Thyroid gland (tissue), 4 donors: ENCODE measurements at regions not wholly inside any gene's neighbourhood (a gene's known extent, or its start where the extent isn't known, plus 50 kb on each side); places are given as distances from the start of the nearest gene placed in this dataset.

Experiments used
- DNase-seq, 2 donors: peaks; one replicate each; pipeline ENCODE4 v3.0.0-alpha.2; 2019
- H3K27ac ChIP-seq, 3 donors: fragments of 200-600 bp; sonication (generic); 1 replicate in 2 of 3; 2 replicates in 1 of 3; pipeline ENCODE4 v1.5.1; 2016 to 2019; ENCODE audit warnings: mild to moderate bottlenecking in 1 of 3, moderate library complexity in 1 of 3
- H3K27me3 ChIP-seq: fragments of 200-600 bp; sonication (generic); one replicate; pipeline ENCODE4 v1.5.1; 2019
- H3K36me3 ChIP-seq, 2 donors: fragments of 200-600 bp; sonication (generic); one replicate each; pipeline ENCODE4 v1.5.1; 2016 to 2019
- H3K4me1 ChIP-seq, 2 donors: fragments of 200-600 bp; sonication (generic); one replicate each; pipeline ENCODE4 v1.5.1; 2017 to 2019
- H3K4me3 ChIP-seq, 3 donors: fragments of 200-600 bp; sonication (generic); replicated peaks in 1 of 3; 1 replicate in 2 of 3; 2 replicates in 1 of 3; pipeline ENCODE4 v1.5.1; 2016; ENCODE audit warnings: mild to moderate bottlenecking in 1 of 3
- H3K9me3 ChIP-seq: fragments of 200-600 bp; sonication (generic); one replicate; pipeline ENCODE4 v1.5.1; 2017
- POLR2A ChIP-seq, 2 donors: fragments of 450-650 bp; IDR thresholded peaks; one replicate each; pipeline ENCODE4 v1.6.1; 2017; ENCODE audit warnings: antibody characterized with exemption in 2 of 2, mild to moderate bottlenecking in 2 of 2, moderate library complexity in 1 of 2
- WGBS, 2 donors: methylation state at CpG; one replicate each; pipeline ENCODE4 v1.1.5; 2017; 5-methylcytosine and 5-hydroxymethylcytosine counted together
- intact Hi-C: fragments of 100-400 bp; cut with DNase I; formaldehyde crosslinking; loops from one replicate; pipeline ENCODE4 v1.15.1; 2023
- TF ChIP-seq, protein P1 (sequence below), 6 experiments: fragments of 200-600 bp in 3 of 6; fragments of 450-650 bp in 3 of 6; sonication (generic) in 3 of 6; IDR thresholded peaks; one replicate each; pipeline ENCODE4 v1.5.1; 2016 to 2019; ENCODE audit warnings: antibody characterized with exemption in 6 of 6, mild to moderate bottlenecking in 2 of 6, inconsistent platforms in 1 of 6, moderate library complexity in 1 of 6

DNA sequence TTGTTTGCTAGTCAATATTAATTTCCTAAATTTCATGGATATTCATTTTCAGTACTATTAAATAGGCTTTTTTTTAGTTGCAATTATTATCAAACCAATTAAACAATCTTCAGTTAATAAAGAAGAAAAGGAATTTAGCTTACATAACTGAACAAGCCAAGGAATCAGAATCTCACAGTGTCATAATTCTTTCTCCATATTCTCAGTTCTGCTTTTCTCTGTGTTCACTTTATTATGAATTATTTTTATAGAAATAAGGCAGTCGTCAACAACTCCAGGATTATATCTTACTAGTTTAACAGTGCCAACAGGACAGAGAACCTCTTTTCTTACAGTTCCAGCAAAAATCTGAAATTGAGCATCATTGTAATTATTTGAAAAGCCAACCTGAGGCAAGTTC is 221.7 kb downstream of the CGGBP1 start:
- DNase-seq, result no peak
- H3K9me3 ChIP-seq, result no peaks in the 10 kb centered on the region
- H3K27me3 ChIP-seq, result no peaks in the 10 kb centered on the region
- H3K36me3 ChIP-seq, result no peaks in the 10 kb centered on the region
- no peak for TF ChIP-seq POLR2A (IDR thresholded peaks at IDR 0.05)
- TF ChIP-seq, protein P1, sequence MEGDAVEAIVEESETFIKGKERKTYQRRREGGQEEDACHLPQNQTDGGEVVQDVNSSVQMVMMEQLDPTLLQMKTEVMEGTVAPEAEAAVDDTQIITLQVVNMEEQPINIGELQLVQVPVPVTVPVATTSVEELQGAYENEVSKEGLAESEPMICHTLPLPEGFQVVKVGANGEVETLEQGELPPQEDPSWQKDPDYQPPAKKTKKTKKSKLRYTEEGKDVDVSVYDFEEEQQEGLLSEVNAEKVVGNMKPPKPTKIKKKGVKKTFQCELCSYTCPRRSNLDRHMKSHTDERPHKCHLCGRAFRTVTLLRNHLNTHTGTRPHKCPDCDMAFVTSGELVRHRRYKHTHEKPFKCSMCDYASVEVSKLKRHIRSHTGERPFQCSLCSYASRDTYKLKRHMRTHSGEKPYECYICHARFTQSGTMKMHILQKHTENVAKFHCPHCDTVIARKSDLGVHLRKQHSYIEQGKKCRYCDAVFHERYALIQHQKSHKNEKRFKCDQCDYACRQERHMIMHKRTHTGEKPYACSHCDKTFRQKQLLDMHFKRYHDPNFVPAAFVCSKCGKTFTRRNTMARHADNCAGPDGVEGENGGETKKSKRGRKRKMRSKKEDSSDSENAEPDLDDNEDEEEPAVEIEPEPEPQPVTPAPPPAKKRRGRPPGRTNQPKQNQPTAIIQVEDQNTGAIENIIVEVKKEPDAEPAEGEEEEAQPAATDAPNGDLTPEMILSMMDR (IDR thresholded peaks at IDR 0.05), result no peak
- no peaks in the 10 kb centered on the region for H3K4me1 ChIP-seq
- WGBS, 2 donors, result 84 to 85% methylated on average over 1 of the region's 1 CpG
- intact Hi-C loops, result no loop called here
- H3K27ac ChIP-seq, result no peak overlapping the region
- H3K4me3 ChIP-seq, result no peak overlapping the region

GRCh38 chr3:87836026-87836425 is 222.8 kb downstream of the CGGBP1 start:
- H3K27ac ChIP-seq, result no peak overlapping the region
- no peaks in the 10 kb centered on the region for H3K27me3 ChIP-seq
- no peak overlapping the region for H3K4me3 ChIP-seq
- no peaks in the 10 kb centered on the region for H3K9me3 ChIP-seq
- intact Hi-C loops, result no loop called here
- H3K4me1 ChIP-seq, result no peaks in the 10 kb centered on the region
- DNase-seq, result no peak
- TF ChIP-seq, protein P1 (IDR thresholded peaks at IDR 0.05), result no peak
- no peak for TF ChIP-seq POLR2A (IDR thresholded peaks at IDR 0.05)
- WGBS, 2 donors, result 90 to 98% methylated on average over 1 of the region's 1 CpG
- H3K36me3 ChIP-seq, result no peaks in the 10 kb centered on the region

- 87 to 98% methylated on average over 4 of the region's 4 CpGs for WGBS, 2 donors
- no peaks in the 10 kb centered on the region for H3K9me3 ChIP-seq
- TF ChIP-seq, protein P1 (IDR thresholded peaks at IDR 0.05), result no peak
- no peak for TF ChIP-seq POLR2A (IDR thresholded peaks at IDR 0.05)
- no peak overlapping the region for H3K27ac ChIP-seq
- H3K27me3 ChIP-seq, result no peaks in the 10 kb centered on the region
- DNase-seq, result no peak
- intact Hi-C loops, result no loop called here
- H3K4me3 ChIP-seq, result no peak overlapping the region
- H3K4me1 ChIP-seq, result no peaks in the 10 kb centered on the region
- H3K36me3 ChIP-seq, result no peaks in the 10 kb centered on the region
These were observed 223.6 kb downstream of the CGGBP1 start for GRCh38 chr3:87835236-87835635.

GRCh38 chr3:87834327-87834726 is 224.5 kb downstream of the CGGBP1 start:
- WGBS, 2 donors, result 75 to 77% methylated on average over 2 of the region's 2 CpGs
- intact Hi-C loops, result no loop called here
- Histone ChIP-seq H3K27ac (no peak overlapping the region), H3K36me3 (no peaks in the 10 kb centered on the region), H3K9me3 (no peaks in the 10 kb centered on the region), H3K4me3 (no peak overlapping the region), H3K4me1 (no peaks in the 10 kb centered on the region), H3K27me3 (no peaks in the 10 kb centered on the region)
- no peak for DNase-seq
- TF ChIP-seq POLR2A (IDR thresholded peaks at IDR 0.05), result no peak
- TF ChIP-seq, protein P1 (IDR thresholded peaks at IDR 0.05), result no peak

DNA sequence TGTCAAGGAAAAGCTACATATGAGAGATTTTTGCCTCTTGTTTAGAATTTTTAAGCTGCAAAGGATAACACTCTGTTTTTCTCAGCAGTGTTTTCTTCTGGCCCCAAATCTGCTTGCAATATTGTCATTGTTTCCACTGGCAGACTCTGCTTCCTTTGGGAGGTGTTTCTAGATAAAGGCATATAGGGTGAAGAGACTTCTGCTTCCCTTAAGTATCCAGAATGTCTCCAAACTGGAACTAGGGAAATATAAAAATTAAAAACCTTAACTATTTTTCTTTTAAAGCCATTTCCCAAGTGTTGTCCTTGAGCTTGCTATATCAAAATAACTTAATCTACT is 225.8 kb downstream of the CGGBP1 start:
- Histone ChIP-seq H3K4me3 (no peak overlapping the region), H3K36me3 (no peaks in the 10 kb centered on the region), H3K9me3 (no peaks in the 10 kb centered on the region), H3K27ac (no peak overlapping the region), H3K4me1 (no peaks in the 10 kb centered on the region), H3K27me3 (no peaks in the 10 kb centered on the region)
- DNase-seq, result no peak
- intact Hi-C loops, result no loop called here
- TF ChIP-seq, protein P1 (IDR thresholded peaks at IDR 0.05), result no peak
- no peak for TF ChIP-seq POLR2A (IDR thresholded peaks at IDR 0.05)
